NCI-H2107 treated with DMSO at 0.1 percent for 48 hours (cell line): ENCODE measurements at regions not wholly inside any gene's neighbourhood (a gene's known extent, or its start where the extent isn't known, plus 50 kb on each side); places are given as distances from the start of the nearest gene placed in this dataset.

Source experiments
- DNase-seq: peaks from one replicate; lab custom pipeline; 2025; ENCODE audit not compliant: unreplicated experiment; lab: John Stamatoyannopoulos, UW

DNA sequence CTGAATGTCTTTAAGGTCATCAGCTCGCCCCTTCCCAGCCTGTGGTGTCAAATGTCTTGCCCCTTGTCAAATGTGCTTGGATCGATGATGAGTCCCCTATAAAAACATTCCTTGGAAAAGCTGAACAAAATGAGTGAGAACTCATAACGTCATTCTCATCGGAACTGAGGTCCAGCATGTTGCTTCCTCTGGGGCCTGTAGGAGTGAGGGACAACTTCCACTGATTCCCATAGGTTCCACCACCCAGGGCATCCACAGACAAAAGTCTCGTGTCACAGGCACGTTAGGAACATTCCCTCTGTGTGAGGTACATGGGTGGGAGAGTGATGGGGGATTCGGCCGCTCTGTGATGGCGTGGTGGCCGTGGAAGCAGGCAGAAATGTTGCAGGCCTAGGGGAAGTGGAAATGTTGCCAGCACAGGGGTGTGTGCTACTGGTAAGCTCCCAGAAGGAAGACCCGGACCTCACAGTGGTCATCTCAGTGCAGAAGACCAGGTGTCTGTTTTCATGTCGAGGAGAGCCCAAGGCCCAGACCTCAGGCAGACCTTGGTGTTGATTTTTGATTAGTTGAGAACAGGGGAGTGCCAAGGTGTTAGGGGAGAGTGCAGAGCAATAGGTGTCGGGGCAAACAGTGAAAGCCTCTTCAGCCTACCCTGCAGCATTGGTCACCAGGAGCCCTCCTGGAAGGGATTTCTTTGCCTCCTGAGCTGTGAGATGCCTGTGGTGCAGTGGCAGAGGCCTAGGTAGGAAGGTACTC, 96.8 kb downstream of the SNRPN start:
- DNase-seq, result no peak

GRCh38 chr15:25052191-25052999, 97.6 kb downstream of the SNRPN start:
- no peak for DNase-seq

DNA sequence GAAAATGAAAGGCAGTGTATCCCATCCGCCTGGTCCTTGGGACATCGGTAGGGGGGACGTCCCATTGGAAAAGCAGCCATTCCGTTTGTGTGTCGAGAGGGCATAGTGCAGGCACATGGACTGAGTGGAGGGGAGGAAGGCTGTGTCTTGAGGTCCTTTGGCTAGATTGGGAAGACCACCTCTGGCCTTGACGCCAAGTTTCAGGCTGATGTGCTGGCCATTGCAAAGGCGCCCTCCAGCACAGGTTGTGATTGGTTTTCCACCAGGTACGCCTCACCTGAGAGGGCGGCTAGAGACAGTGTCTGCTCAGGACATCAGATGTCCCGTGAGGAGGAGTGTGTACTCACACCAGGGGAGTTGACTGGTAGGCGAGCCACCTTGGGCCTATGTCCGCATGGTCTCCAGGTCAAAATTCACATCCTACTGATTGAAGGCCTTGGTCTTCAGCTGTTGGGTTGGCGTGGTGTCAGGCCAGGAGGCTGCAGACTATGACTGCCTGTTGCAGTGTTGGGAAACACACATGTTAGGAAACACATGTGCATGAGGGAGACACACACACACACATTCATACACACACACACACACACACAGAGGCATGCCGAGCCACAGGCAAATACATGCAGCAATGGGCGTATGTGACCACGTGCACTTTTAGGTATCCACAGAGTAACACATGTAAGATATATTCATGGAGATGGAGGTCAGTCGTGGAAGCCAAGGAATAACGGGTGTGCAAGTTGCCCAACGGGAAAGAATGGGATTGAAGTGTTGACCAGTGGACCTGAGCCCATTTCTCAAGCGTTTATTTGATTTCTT, 98.4 kb downstream of the SNRPN start:
- no peak for DNase-seq

- no peak for DNase-seq
Measured at GRCh38 chr15:25054329-25054728, 99.5 kb downstream of the SNRPN start.

DNA sequence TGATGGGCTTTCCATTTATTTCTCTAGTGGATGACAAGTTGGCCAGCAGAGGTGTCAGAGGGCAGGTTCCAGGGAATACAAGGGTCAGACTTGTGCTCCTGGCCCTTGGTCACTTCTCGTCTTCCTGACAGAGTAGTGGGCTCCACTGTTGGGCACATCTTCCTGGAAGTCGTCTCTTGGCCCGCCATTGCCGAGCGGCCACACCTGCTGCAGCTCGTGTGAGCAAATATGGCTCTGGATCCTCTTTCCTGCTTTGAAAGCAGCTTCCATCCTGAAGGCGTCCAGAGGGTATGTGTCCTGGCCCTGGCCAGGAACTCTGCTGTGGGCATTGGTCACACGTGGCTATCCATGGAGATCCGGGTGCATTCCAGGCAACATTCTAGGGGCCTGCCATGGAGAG, 100.2 kb downstream of the SNRPN start:
- DNase-seq, result no peak

DNA sequence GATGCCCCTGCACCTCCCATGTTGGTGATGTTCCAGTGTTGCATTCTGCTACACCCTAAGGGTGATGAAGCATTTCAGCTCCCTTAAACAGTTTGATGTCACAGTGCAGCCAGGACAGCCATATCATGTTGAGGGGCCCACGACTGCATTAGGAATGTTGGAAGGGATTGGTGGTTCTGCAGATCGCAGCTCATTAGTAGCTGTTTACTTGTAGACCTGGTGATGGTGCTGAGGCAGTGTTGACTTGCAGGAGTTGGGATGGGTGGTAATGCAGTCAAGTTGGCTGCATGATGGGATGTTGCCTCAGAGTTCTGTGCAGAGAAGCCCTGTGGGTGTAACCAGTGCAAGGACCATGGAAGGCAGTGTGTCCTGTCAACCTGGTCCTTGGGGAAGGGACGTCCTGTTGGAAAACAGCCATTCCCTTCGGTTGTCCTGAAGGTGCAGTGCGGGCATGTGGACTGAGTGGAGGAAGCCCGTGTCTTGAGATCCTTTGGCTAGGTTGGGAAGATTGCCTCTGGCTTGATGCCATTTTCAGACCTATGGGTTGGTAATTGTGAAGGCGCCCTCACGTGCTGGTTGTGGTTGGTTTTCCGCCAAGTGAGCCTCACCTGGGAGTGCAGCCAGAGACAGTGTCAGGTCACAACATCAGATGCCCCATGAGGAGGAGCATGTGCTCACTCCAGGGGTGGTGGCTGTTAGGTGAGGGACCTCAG, 100.7 kb downstream of the SNRPN start:
- no peak for DNase-seq

DNA sequence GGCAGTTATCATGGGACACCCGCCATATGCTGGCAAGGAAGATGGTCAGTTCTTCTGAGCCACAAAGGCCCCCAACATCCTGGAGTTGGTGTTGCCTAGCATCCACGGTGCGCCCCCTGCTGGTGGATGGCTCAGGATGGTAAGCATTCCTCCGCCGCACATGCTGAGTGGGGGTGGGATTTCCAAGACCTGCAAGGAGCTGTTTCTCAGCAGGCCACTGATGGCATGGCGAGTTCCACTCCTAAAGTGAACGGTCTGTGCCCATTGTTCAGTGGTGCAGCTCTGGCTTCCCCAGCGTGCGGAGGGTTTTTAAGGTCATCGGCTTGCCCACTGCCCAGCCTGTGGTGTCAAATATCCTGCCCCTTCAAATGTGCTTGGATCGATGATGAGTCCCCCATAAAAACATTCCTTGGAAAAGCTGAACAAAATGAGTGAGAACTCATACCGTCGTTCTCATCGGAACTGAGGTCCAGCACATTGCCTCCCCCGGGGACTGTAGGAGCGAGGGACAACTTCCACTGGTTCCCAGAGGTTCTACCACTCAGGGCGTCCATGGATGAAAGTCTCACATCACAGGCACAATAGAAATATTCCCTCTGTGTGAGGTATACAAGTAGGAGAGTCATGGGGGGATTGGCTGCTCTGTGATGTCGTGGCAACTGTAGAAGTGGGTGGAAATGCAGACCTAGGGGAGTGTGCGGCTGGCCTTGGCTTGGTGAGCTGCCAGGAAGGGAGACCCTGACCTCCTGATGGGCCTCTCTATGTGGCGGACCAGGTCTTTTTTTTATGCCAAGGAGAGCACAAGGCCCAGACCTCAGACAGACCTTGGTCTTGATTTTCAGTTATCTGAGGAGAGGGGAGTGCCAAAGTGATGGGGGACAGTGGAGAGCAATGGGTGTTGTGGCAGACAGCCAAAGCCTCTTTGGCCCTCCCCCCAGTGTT, 102.0 kb downstream of the SNRPN start:
- DNase-seq, result no peak

GRCh38 chr15:25057574-25057973, 102.8 kb downstream of the SNRPN start:
- no peak for DNase-seq

- DNase-seq, result no peak
Measured at GRCh38 chr15:25058080-25058785, 103.4 kb downstream of the SNRPN start.

DNA sequence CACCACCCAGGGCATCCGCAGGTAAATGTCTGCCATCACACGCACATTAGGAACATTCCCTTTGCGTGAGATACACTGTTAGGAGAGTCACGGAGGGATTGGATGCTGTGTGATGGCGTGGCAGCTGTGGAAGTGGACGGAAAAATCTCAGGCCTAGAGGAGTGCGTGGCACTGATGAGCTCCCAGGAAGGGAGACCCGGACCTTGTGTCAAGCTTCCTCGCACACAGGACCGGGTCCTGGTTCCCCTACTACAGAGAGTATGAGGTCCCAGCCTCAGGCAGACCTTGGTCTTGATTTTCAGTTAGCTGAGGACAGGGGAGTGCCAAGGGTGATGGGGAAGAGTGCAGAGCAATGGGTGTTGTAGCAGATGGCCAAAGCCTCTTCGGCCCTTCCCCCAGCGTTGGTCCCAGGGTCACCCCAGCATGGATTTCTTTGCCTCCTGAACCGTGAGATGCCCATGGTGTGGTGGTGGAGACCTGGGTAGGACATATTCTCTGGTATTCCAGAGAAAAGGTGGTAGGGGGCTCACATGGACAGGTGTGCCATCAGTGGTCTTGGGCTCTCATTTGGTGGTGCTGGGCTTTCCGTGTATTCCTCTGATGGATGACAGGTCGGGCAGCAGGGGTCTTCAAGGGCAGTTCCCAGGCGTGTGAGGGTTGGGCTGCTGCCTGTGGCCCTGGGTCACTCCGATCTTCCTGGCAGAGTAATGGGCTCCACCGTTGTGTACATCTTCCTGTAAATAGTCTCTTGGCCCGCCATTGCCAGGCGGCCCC, 105.1 kb downstream of the SNRPN start:
- no peak for DNase-seq

DNA sequence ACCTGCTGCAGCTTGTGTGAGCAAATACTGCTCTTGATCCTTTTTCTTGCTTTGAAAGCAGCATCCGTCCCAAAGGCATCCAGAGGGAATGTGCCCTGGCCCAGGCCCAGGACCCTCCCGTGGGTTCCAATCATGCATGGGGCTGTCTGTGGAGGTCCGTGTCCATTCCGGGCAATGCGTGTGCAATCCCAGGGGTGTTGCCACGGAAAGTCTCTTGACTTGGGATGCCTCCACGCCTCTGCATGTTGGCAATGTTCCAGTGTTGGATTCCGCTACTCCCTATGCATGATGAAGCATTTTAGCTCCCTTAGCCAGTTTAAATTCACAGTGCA, 105.7 kb downstream of the SNRPN start:
- no peak for DNase-seq

GRCh38 chr15:25060996-25061620, 106.3 kb downstream of the SNRPN start:
- DNase-seq, result no peak

GRCh38 chr15:25061808-25062550, 107.2 kb downstream of the SNRPN start:
- no peak for DNase-seq

GRCh38 chr15:25062551-25063430, 108.0 kb downstream of the SNRPN start:
- no peak for DNase-seq

- DNase-seq, result no peak
Measured at GRCh38 chr15:25065286-25065685, 110.5 kb downstream of the SNRPN start.

- no peak for DNase-seq
Measured at GRCh38 chr15:25065876-25066275, 111.1 kb downstream of the SNRPN start.

DNA sequence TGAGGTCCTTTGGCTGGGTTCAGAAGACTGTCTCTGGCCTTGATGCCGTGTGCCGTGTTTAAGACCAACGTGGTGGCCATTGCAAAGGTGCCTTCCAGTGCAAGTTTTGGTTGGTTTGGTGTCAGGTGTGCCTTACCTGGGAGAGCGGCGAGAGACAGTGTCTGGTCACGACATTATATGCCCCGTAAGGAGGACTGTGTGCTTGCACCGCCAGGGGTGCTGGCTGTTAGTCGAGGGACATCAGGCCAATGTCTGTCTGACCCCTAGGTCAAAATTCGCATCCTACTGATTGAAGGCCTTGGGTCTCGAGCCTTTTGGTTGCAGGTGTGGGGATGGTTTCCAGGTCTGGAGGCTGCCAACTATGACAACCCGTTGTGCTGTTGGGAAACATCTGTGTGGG, 111.9 kb downstream of the SNRPN start:
- DNase-seq, result no peak
